Chondrocyte (in vitro differentiated cells): ENCODE measurements at regions not wholly inside any gene's neighbourhood (a gene's known extent, or its start where the extent isn't known, plus 50 kb on each side); places are given as distances from the start of the nearest gene placed in this dataset.

ENCODE experiments used
- DNase-seq: peaks from one replicate; pipeline ENCODE4 v3.0.0; 2021; ENCODE audit warnings: mixed read lengths, low spot score
- H3K27ac Mint-ChIP-seq: one replicate; pipeline ENCODE4 v1.8.0; 2021; ENCODE audit warnings: mild to moderate bottlenecking, moderate library complexity, mixed read lengths; ENCODE audit not compliant: unreplicated experiment
- H3K27me3 Mint-ChIP-seq: 2 replicates; pipeline ENCODE4 v1.8.0; 2021; ENCODE audit warnings: low read depth, mixed read lengths
- H3K36me3 Mint-ChIP-seq: 2 replicates; pipeline ENCODE4 v1.8.0; 2021; ENCODE audit warnings: low read depth, mixed read lengths
- H3K4me1 Mint-ChIP-seq: 2 replicates; pipeline ENCODE4 v1.8.0; 2021; ENCODE audit warnings: low read depth, mild to moderate bottlenecking, mixed read lengths
- H3K4me3 Mint-ChIP-seq: one replicate; pipeline ENCODE4 v1.8.0; 2021; ENCODE audit warnings: mild to moderate bottlenecking, moderate library complexity, mixed read lengths; ENCODE audit not compliant: unreplicated experiment
- H3K9me3 Mint-ChIP-seq: 2 replicates; pipeline ENCODE4 v1.8.0; 2021; ENCODE audit warnings: low read depth, mixed read lengths
- TF ChIP-seq, protein P1 (sequence below): fragments of 200-600 bp; sonication (generic); IDR thresholded peaks from 2 replicates; pipeline ENCODE4 v1.5.0; 2021; ENCODE audit warnings: antibody characterized with exemption, mild to moderate bottlenecking, moderate library complexity

GRCh38 chr4:141459020-141459419 lies 177.4 kb upstream of the IL15 start:
- no peak overlapping the region for H3K4me3 Mint-ChIP-seq
- no peaks in the 10 kb centered on the region for H3K36me3 Mint-ChIP-seq
- no peaks in the 10 kb centered on the region for H3K9me3 Mint-ChIP-seq
- no peak for DNase-seq
- peaks cover 12% of the 10 kb centered on the region for H3K4me1 Mint-ChIP-seq
- peaks cover 2% of the 10 kb centered on the region for H3K27me3 Mint-ChIP-seq
- TF ChIP-seq, protein P1, sequence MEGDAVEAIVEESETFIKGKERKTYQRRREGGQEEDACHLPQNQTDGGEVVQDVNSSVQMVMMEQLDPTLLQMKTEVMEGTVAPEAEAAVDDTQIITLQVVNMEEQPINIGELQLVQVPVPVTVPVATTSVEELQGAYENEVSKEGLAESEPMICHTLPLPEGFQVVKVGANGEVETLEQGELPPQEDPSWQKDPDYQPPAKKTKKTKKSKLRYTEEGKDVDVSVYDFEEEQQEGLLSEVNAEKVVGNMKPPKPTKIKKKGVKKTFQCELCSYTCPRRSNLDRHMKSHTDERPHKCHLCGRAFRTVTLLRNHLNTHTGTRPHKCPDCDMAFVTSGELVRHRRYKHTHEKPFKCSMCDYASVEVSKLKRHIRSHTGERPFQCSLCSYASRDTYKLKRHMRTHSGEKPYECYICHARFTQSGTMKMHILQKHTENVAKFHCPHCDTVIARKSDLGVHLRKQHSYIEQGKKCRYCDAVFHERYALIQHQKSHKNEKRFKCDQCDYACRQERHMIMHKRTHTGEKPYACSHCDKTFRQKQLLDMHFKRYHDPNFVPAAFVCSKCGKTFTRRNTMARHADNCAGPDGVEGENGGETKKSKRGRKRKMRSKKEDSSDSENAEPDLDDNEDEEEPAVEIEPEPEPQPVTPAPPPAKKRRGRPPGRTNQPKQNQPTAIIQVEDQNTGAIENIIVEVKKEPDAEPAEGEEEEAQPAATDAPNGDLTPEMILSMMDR = no peak
- no peak overlapping the region for H3K27ac Mint-ChIP-seq

DNA sequence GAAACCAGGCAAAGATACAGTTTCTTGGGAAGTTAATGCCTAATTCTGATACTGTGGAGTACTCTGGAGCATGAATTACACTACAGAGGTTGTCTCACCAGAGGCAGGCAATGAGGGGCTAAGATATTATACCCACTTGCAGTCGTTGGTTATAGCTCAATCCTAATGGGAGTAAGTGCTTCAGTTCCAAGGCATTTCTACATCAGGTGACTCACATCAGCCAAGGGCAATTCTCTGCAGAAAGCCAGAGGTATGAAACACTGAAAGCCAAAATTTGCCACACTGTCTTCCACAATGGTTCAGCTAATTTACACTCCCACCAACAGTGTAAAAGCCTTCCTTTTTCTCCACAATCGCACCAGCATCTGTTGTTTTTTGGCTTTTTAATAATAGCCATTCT lies 174.0 kb upstream of the IL15 start:
- no peak for DNase-seq
- TF ChIP-seq, protein P1 = no peak
- no peaks in the 10 kb centered on the region for H3K9me3 Mint-ChIP-seq
- H3K4me1 Mint-ChIP-seq = peaks cover 16% of the 10 kb centered on the region
- H3K4me3 Mint-ChIP-seq = no peak overlapping the region
- H3K27ac Mint-ChIP-seq = no peak overlapping the region
- H3K27me3 Mint-ChIP-seq = peaks cover 2% of the 10 kb centered on the region
- H3K36me3 Mint-ChIP-seq = no peaks in the 10 kb centered on the region

GRCh38 chr4:141463678-141464077 lies 172.7 kb upstream of the IL15 start:
- no peak for DNase-seq
- peaks cover 2% of the 10 kb centered on the region for H3K27me3 Mint-ChIP-seq

GRCh38 chr4:141464366-141464765 lies 172.0 kb upstream of the IL15 start:
- no peak overlapping the region for H3K4me3 Mint-ChIP-seq
- H3K27ac Mint-ChIP-seq = no peak overlapping the region
- no peaks in the 10 kb centered on the region for H3K9me3 Mint-ChIP-seq
- peaks cover 2% of the 10 kb centered on the region for H3K27me3 Mint-ChIP-seq
- H3K36me3 Mint-ChIP-seq = no peaks in the 10 kb centered on the region
- peaks cover 15% of the 10 kb centered on the region for H3K4me1 Mint-ChIP-seq
- no peak for DNase-seq
- TF ChIP-seq, protein P1 = no peak

More at GRCh38 chr4:141463678-141464077, 172.7 kb upstream of the IL15 start:
- Mint-ChIP-seq H3K27ac (no peak overlapping the region), H3K4me3 (no peak overlapping the region), H3K9me3 (no peaks in the 10 kb centered on the region), H3K4me1 (peaks cover 11% of the 10 kb centered on the region), H3K36me3 (no peaks in the 10 kb centered on the region)
- TF ChIP-seq, protein P1 = no peak

GRCh38 chr4:141465171-141465570 lies 171.2 kb upstream of the IL15 start:
- peaks cover 18% of the 10 kb centered on the region for H3K4me1 Mint-ChIP-seq
- H3K27ac Mint-ChIP-seq = no peak overlapping the region
- no peak for DNase-seq
- no peak overlapping the region for H3K4me3 Mint-ChIP-seq
- H3K36me3 Mint-ChIP-seq = no peaks in the 10 kb centered on the region
- peaks cover 2% of the 10 kb centered on the region for H3K27me3 Mint-ChIP-seq
- TF ChIP-seq, protein P1 = no peak
- H3K9me3 Mint-ChIP-seq = no peaks in the 10 kb centered on the region
